Breast epithelium (tissue), 3 donors: ENCODE measurements at regions not wholly inside any gene's neighbourhood (a gene's known extent, or its start where the extent isn't known, plus 50 kb on each side); places are given as distances from the start of the nearest gene placed in this dataset.

Experiments
- POLR2A ChIP-seq: fragments of 450-650 bp; IDR thresholded peaks from one replicate; pipeline ENCODE4 v1.6.1; 2016; ENCODE audit warnings: antibody characterized with exemption, mild to moderate bottlenecking, moderate library complexity
- TF ChIP-seq, protein P1 (sequence below), 3 donors: fragments of 450-650 bp; IDR thresholded peaks; one replicate each; pipeline ENCODE4 v1.5.1; 2016 to 2017; ENCODE audit warnings: antibody characterized with exemption in 3 of 3, mild to moderate bottlenecking in 3 of 3, moderate library complexity in 3 of 3

DNA sequence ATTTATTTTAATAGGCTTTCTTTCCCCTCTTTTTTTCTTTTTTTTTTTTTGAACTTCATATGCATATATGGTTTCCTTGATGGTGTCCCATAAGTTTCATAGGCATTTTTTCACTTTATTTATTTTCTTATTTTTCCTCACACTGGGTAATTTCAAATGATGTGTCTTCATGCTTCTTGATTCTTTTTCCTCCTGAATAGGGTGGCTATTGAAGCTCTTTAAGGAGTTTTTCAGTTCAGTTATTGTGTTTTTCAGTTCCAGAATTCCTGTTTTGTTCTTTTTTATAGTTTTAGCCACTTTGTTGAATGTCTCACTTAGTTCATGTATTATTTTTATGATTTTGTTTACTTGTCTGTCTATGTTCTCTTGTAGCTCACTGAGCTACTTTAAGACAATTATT, 273.2 kb downstream of the NFKBIZ start:
- TF ChIP-seq, protein P1, sequence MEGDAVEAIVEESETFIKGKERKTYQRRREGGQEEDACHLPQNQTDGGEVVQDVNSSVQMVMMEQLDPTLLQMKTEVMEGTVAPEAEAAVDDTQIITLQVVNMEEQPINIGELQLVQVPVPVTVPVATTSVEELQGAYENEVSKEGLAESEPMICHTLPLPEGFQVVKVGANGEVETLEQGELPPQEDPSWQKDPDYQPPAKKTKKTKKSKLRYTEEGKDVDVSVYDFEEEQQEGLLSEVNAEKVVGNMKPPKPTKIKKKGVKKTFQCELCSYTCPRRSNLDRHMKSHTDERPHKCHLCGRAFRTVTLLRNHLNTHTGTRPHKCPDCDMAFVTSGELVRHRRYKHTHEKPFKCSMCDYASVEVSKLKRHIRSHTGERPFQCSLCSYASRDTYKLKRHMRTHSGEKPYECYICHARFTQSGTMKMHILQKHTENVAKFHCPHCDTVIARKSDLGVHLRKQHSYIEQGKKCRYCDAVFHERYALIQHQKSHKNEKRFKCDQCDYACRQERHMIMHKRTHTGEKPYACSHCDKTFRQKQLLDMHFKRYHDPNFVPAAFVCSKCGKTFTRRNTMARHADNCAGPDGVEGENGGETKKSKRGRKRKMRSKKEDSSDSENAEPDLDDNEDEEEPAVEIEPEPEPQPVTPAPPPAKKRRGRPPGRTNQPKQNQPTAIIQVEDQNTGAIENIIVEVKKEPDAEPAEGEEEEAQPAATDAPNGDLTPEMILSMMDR (IDR thresholded peaks at IDR 0.05): no peak
- TF ChIP-seq POLR2A: no peak
